K562 (cell line): ENCODE measurements at regions not wholly inside any gene's neighbourhood (a gene's known extent, or its start where the extent isn't known, plus 50 kb on each side); places are given as distances from the start of the nearest gene placed in this dataset.

ENCODE experiments used
- ATAC-seq: fragments of 200-7000 bp; cut with Tn5 transposase; 3 replicates; pipeline ENCODE4 v1.9.1; 2020; ENCODE audit warnings: moderate library complexity
- BruUV-seq: library from RNA; stranded (reverse); fragments of 400-500 nt; replicated peaks from 2 replicates; lab custom pipeline; 2021; lab: Mats Ljungman, UMichigan
- CTCF ChIA-PET: fragments of 300-600 bp; formaldehyde crosslinking; extraction: SDS; loops from one replicate; lab custom pipeline; 2021; ENCODE audit warnings: low intra/inter-chr PET ratio; lab: Yijun Ruan, JAX
- POLR2A ChIA-PET: fragments of 300-600, 350-650 bp; sonication (Branson Sonifier 250); formaldehyde crosslinking; extraction: SDS; loops from one replicate; lab custom pipeline; 2021; ENCODE audit warnings: antibody characterized with exemption, inconsistent platforms; lab: Yijun Ruan, JAX
- DNase-seq, 4 experiments: peaks; one replicate each; pipeline versions ENCODE4 v3.0.0 to v3.0.0-alpha.2; 2011 to 2018; ENCODE audit warnings: low spot score in 3 of 4, mixed read lengths in 3 of 4; ENCODE audit errors: extremely low read depth in 1 of 4
- FAIRE-seq: peaks from 2 replicates; lab custom pipeline; 2011; peaks lifted over from hg19 to GRCh38; lab: Jason Lieb, UNC
- H2AFZ ChIP-seq: 2 replicates; pipeline ENCODE4 v1.6.0; 2011; ENCODE audit warnings: low read depth, low read length, control low read depth, inconsistent platforms
- H3K27ac ChIP-seq: fragments of 200-600 bp; 3 replicates; pipeline ENCODE4 v1.8.0; 2011; ENCODE audit warnings: low read depth, mild to moderate bottlenecking, control low read depth, inconsistent platforms, low read length, moderate library complexity, mixed read lengths; ENCODE audit errors: extremely low read depth
- H3K27me3 ChIP-seq, 2 experiments: fragments of 300-600 bp in 1 of 2; 2 replicates in 1 of 2; 3 replicates in 1 of 2; pipeline versions ENCODE4 v1.6.0 to v1.8.0; 2011; ENCODE audit warnings: inconsistent platforms in 2 of 2, low read length in 2 of 2, mild to moderate bottlenecking in 1 of 2, mixed read lengths in 1 of 2, moderate library complexity in 1 of 2; ENCODE audit not compliant: control insufficient read depth in 2 of 2, insufficient read depth in 2 of 2
- H3K36me3 ChIP-seq: fragments of 300-600 bp; 3 replicates; pipeline ENCODE4 v1.8.0; 2011; ENCODE audit warnings: mild to moderate bottlenecking, low read length, inconsistent platforms; ENCODE audit not compliant: control insufficient read depth, insufficient read depth
- H3K4me1 ChIP-seq, 2 experiments: fragments of 200-600 bp in 1 of 2; replicated peaks in 1 of 2; 2 replicates in 1 of 2; 3 replicates in 1 of 2; pipeline versions ENCODE4 v1.5.1 to v1.8.0; 2011; ENCODE audit warnings: inconsistent platforms in 2 of 2, low read length in 2 of 2, mild to moderate bottlenecking in 1 of 2, mixed read lengths in 1 of 2, moderate library complexity in 1 of 2; ENCODE audit not compliant: control insufficient read depth in 2 of 2, insufficient read depth in 2 of 2
- H3K4me2 ChIP-seq: 2 replicates; pipeline ENCODE4 v1.6.1; 2011; ENCODE audit warnings: low read length, control low read depth, inconsistent platforms, mixed read lengths; ENCODE audit not compliant: insufficient read depth
- H3K4me3 ChIP-seq: fragments of 200-600 bp; sonication (generic), shearing (Covaris generic); 2 replicates; pipeline ENCODE4 v1.5.1; 2016; ENCODE audit warnings: control low read depth, inconsistent platforms
- H3K79me2 ChIP-seq: fragments of 200-600 bp; 3 replicates; pipeline ENCODE4 v1.8.0; 2011; ENCODE audit warnings: low read length, inconsistent platforms; ENCODE audit not compliant: control insufficient read depth, insufficient read depth
- H3K9ac ChIP-seq, 2 experiments: 2 replicates each; pipeline versions ENCODE4 v1.6.0 to v1.6.1; 2011; ENCODE audit warnings: low read depth in 2 of 2, low read length in 2 of 2, control low read depth in 1 of 2, inconsistent platforms in 1 of 2, mild to moderate bottlenecking in 1 of 2, mixed read lengths in 1 of 2; ENCODE audit not compliant: insufficient read depth in 1 of 2
- H3K9me1 ChIP-seq: one replicate; pipeline ENCODE4 v1.6.0; 2011; ENCODE audit warnings: inconsistent platforms, mild to moderate bottlenecking, low read length, moderate library complexity; ENCODE audit not compliant: control insufficient read depth, insufficient read depth
- H3K9me3 ChIP-seq: replicated peaks from 2 replicates; pipeline ENCODE4 v1.5.1; 2011; ENCODE audit warnings: low read depth, low read length, inconsistent platforms; ENCODE audit not compliant: control insufficient read depth, insufficient read depth
- H4K20me1 ChIP-seq: replicated peaks from 2 replicates; pipeline ENCODE4 v1.6.1; 2011; ENCODE audit warnings: low read length, inconsistent platforms, mixed read lengths; ENCODE audit not compliant: control insufficient read depth, insufficient read depth
- ATF3 ChIP-seq, 2 experiments: fragments of 450-650 bp in 1 of 2; sonication (generic) in 1 of 2; formaldehyde crosslinking in 1 of 2; IDR thresholded peaks in 1 of 2; conservative IDR thresholded peaks in 1 of 2; 2 replicates each; pipeline versions ENCODE4 v1.6.1 to v1.8.1; 2016 to 2023; ENCODE audit warnings: mild to moderate bottlenecking in 2 of 2, moderate library complexity in 2 of 2, inconsistent platforms in 1 of 2, missing genetic modification reagents in 1 of 2
- BRCA1 ChIP-seq, 2 experiments: fragments of 450-650 bp in 1 of 2; sonication (generic) in 1 of 2; formaldehyde crosslinking in 1 of 2; IDR thresholded peaks; 2 replicates each; pipeline versions ENCODE4 v1.5.0 to v1.6.1; 2017 to 2020; ENCODE audit warnings: mild to moderate bottlenecking in 1 of 2, missing genetic modification reagents in 1 of 2
- CREB1 ChIP-seq, 2 experiments: sonication (generic) in 1 of 2; formaldehyde crosslinking in 1 of 2; IDR thresholded peaks; 2 replicates each; pipeline versions ENCODE4 v1.6.1 to v1.8.0; 2012 to 2022; ENCODE audit warnings: inconsistent platforms in 1 of 2, mild to moderate bottlenecking in 1 of 2, missing genetic modification reagents in 1 of 2, moderate library complexity in 1 of 2
- E2F5 ChIP-seq: sonication (generic); formaldehyde crosslinking; IDR thresholded peaks from 2 replicates; pipeline ENCODE4 v1.8.0; 2022; ENCODE audit warnings: mild to moderate bottlenecking, missing genetic modification reagents
- MAFK ChIP-seq: IDR thresholded peaks from 2 replicates; pipeline ENCODE4 v1.6.1; 2011; ENCODE audit warnings: low read length, improper control_type of control experiment
- POLR2A ChIP-seq: fragments of 450-650 bp; conservative IDR thresholded peaks from 2 replicates; pipeline ENCODE4 v1.6.1; 2016
- POLR3G ChIP-seq: IDR thresholded peaks from 2 replicates; pipeline ENCODE4 v1.6.1; 2011; ENCODE audit not compliant: insufficient read length, insufficient replicate concordance; ENCODE audit errors: extremely low read depth
- RBM14 ChIP-seq: fragments of 200-400 bp; formaldehyde crosslinking; IDR thresholded peaks from 2 replicates; pipeline ENCODE4 v1.6.1; 2018; ENCODE audit warnings: low read depth, mild to moderate bottlenecking, low read length, moderate library complexity, borderline replicate concordance; ENCODE audit not compliant: insufficient read depth
- RERE ChIP-seq: sonication (generic); formaldehyde crosslinking; IDR thresholded peaks from 2 replicates; pipeline ENCODE4 v1.8.0; 2023; ENCODE audit warnings: missing genetic modification reagents, mild to moderate bottlenecking, borderline replicate concordance
- SAFB2 ChIP-seq: fragments of 200-400 bp; formaldehyde crosslinking; IDR thresholded peaks from 2 replicates; pipeline ENCODE4 v1.6.1; 2018; ENCODE audit warnings: borderline replicate concordance, low read length, low read depth, moderate library complexity; ENCODE audit not compliant: severe bottlenecking
- ZNF212 ChIP-seq: fragments of 450-650 bp; formaldehyde crosslinking; IDR thresholded peaks from 2 replicates; pipeline ENCODE4 v1.4.0; 2020; ENCODE audit warnings: mild to moderate bottlenecking
- ZNF224 ChIP-seq: sonication (generic); formaldehyde crosslinking; IDR thresholded peaks from 2 replicates; pipeline ENCODE4 v1.8.0; 2022; ENCODE audit warnings: mild to moderate bottlenecking, missing genetic modification reagents
- ZNF354B ChIP-seq: fragments of 250-450 bp; sonication (Bioruptor Pico); IDR thresholded peaks from 2 replicates; pipeline ENCODE4 v1.4.0; 2020
- ZNF717 ChIP-seq: fragments of 250-450 bp; sonication (Bioruptor Pico); IDR thresholded peaks from 2 replicates; pipeline ENCODE4 v1.5.0; 2021
- WGBS: fragments of 100-300 bp; shearing (Covaris generic); methylation state at CpG from one replicate; pipeline ENCODE4 v1.1.6; 2016; ENCODE audit warnings: low coverage, mixed read lengths; ENCODE audit not compliant: insufficient coverage; ENCODE audit errors: missing lambda C conversion rate; 5-methylcytosine and 5-hydroxymethylcytosine counted together
- in situ Hi-C: fragments of 300-500 bp; cut with MboI; formaldehyde crosslinking; loops from 4 replicates; pipeline ENCODE4 v1.15.0; 2018; ENCODE audit warnings: inconsistent platforms, mixed read lengths
- intact Hi-C: fragments of 100-400 bp; cut with micrococcal nuclease; formaldehyde crosslinking; loops from 2 replicates; pipeline ENCODE4 v1.14.2; 2022

GRCh38 chr9:89696780-89697179 is 92.0 kb downstream of the GADD45G start:
- no peak overlapping the region for H3K27ac ChIP-seq
- in situ Hi-C loops (no loop called here), intact Hi-C loops (no loop called here)
- H3K4me3 ChIP-seq, result no peak overlapping the region
- no peak overlapping the region for H3K4me2 ChIP-seq
- FAIRE-seq, result no peak
- BruUV-seq, result no TSS peak
- no peaks in the 10 kb centered on the region for H4K20me1 ChIP-seq
- DNase-seq, result no peak
- 0% methylated on average over 2 of the region's 2 CpGs for WGBS
- H3K36me3 ChIP-seq, result no peaks in the 10 kb centered on the region
- H2AFZ ChIP-seq, result no peak overlapping the region
- ChIA-PET POLR2A (no interaction called here), CTCF (no interaction called here)
- H3K9me3 ChIP-seq, result no peaks in the 10 kb centered on the region
- no peak for ATAC-seq
- no peak overlapping the region for H3K9ac ChIP-seq
- peaks cover 0 to 20% of the 10 kb centered on the region in 2 experiments; a peak in 1 of 5 replicates for H3K27me3 ChIP-seq
- H3K4me1 ChIP-seq, result no peaks in the 10 kb centered on the region
- no peaks in the 10 kb centered on the region for H3K9me1 ChIP-seq
- no peaks in the 10 kb centered on the region for H3K79me2 ChIP-seq
- no peak for TF ChIP-seq E2F5
- TF ChIP-seq ZNF212, result no peak
- TF ChIP-seq POLR3G, result no peak
- TF ChIP-seq MAFK, result no peak
- TF ChIP-seq ZNF717 (CRISPR knock-in tag), result no peak
- no peak for TF ChIP-seq ATF3 (IDR thresholded peaks at IDR 0.05)
- no peak for TF ChIP-seq ATF3 (CRISPR knock-in tag; conservative IDR thresholded peaks at IDR 0.05)
- no peak for TF ChIP-seq BRCA1 (IDR thresholded peaks at IDR 0.05)
- TF ChIP-seq BRCA1 (CRISPR knock-in tag; IDR thresholded peaks at IDR 0.05), result no peak
- no peak for TF ChIP-seq RBM14
- TF ChIP-seq RERE, result no peak
- no peak for TF ChIP-seq CREB1 (IDR thresholded peaks at IDR 0.05)
- no peak for TF ChIP-seq CREB1 (CRISPR knock-in tag; IDR thresholded peaks at IDR 0.05)
- TF ChIP-seq SAFB2, result no peak
- TF ChIP-seq POLR2A, result no peak
- no peak for TF ChIP-seq ZNF354B (CRISPR knock-in tag)
- no peak for TF ChIP-seq ZNF224
